ENCODE measurements at regions not wholly inside any gene's neighbourhood (a gene's known extent, or its start where the extent isn't known, plus 50 kb on each side); places are given as distances from the start of the nearest gene placed in this dataset.

DNA sequence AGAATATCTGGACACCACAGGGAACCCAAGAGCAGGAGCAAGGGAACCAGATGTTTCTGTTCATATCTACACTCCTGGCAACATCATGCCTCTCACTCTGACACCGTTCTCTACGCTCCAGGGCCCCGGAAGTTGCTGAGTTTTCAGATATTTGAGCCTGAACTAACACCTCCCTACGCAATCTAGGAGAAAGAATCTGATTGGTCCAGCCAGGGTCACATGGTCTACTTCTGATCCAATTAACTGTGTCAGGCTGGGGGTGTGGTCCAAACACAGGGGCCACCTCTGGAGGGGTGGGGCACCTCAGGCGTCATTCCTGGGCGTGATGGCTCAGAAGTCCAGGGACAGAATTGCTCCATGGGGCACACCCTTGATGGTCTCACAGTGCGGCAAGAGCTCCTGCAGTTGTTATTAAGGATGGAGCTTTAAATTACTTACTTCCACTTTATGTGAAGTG is 165.5 kb downstream of the PTPN11 start:
- no peak overlapping the region for H3K4me3 ChIP-seq
- H3K36me3 ChIP-seq, result no peaks in the 10 kb centered on the region
- no peak for TF ChIP-seq POLR2AphosphoS5 (IDR thresholded peaks at IDR 0.05)
- TF ChIP-seq, protein P1, sequence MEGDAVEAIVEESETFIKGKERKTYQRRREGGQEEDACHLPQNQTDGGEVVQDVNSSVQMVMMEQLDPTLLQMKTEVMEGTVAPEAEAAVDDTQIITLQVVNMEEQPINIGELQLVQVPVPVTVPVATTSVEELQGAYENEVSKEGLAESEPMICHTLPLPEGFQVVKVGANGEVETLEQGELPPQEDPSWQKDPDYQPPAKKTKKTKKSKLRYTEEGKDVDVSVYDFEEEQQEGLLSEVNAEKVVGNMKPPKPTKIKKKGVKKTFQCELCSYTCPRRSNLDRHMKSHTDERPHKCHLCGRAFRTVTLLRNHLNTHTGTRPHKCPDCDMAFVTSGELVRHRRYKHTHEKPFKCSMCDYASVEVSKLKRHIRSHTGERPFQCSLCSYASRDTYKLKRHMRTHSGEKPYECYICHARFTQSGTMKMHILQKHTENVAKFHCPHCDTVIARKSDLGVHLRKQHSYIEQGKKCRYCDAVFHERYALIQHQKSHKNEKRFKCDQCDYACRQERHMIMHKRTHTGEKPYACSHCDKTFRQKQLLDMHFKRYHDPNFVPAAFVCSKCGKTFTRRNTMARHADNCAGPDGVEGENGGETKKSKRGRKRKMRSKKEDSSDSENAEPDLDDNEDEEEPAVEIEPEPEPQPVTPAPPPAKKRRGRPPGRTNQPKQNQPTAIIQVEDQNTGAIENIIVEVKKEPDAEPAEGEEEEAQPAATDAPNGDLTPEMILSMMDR (IDR thresholded peaks at IDR 0.05), result no peak
- TF ChIP-seq EP300 (IDR thresholded peaks at IDR 0.05; ENCODE audit: low read depth), result no peak
- no peak for TF ChIP-seq POLR2A (IDR thresholded peaks at IDR 0.05)
- no peaks in the 10 kb centered on the region for H3K9me3 ChIP-seq
- H3K27ac ChIP-seq, result no peak overlapping the region
- peaks cover 4% of the 10 kb centered on the region for H3K27me3 ChIP-seq
- no peak for DNase-seq
- H3K4me1 ChIP-seq, result no peaks in the 10 kb centered on the region
- intact Hi-C loops (cut with DNase I; ENCODE audit: low total_unique reads), result no loop called here
- in situ Hi-C loops (cut with MboI; ENCODE audit: low pct_ligation_motif_present in 1 of 4, low pct_unique_long_range_greater_than_20kb in 1 of 4, low sequenced_read_pairs in 3 of 4), result no loop called here
- WGBS, 2 donors (ENCODE audit: low coverage in 1 of 2), result 75 to 80% methylated on average over 2 to 7 of the region's 7 CpGs

DNA sequence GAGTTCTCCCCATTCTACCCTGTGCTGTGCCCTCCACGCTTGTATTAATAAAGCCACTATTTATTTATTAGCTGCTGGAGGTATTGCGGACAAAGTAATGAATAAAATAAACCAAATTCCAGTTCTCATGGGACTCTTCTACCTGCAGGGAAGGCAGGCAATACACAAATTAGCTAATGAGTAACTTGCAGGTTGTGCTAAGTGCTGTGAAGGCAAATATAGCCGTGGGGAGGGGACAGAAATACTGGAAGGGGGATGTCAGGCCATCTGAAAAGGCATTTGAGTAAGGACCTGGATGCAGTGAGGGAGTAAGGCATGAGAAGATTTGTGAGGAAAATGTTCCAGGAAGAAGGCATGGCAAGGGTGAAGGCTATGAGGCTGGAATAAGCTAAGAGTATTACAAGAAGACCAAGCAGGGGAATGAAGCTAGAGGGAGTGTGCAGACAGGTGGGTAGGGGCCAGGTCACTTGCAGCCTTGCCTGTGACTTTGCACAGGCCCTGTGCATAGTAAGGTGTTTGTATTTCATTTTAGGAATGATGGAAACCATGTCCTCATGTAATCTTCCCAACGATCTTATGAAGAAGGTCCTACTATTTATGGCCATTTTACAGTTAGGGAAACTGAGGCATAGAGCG is 167.5 kb downstream of the PTPN11 start:
- no peaks in the 10 kb centered on the region for H3K36me3 ChIP-seq
- in situ Hi-C loops (cut with MboI; ENCODE audit: low pct_ligation_motif_present in 1 of 4, low pct_unique_long_range_greater_than_20kb in 1 of 4, low sequenced_read_pairs in 3 of 4), result no loop called here
- no peak overlapping the region for H3K27ac ChIP-seq
- TF ChIP-seq EP300 (IDR thresholded peaks at IDR 0.05; ENCODE audit: low read depth), result no peak
- TF ChIP-seq, protein P1 (IDR thresholded peaks at IDR 0.05), result no peak
- TF ChIP-seq POLR2AphosphoS5 (IDR thresholded peaks at IDR 0.05), result no peak
- no peak for TF ChIP-seq POLR2A (IDR thresholded peaks at IDR 0.05)
- intact Hi-C loops (cut with DNase I; ENCODE audit: low total_unique reads), result no loop called here
- H3K4me1 ChIP-seq, result no peaks in the 10 kb centered on the region
- whole genome bisulfite sequencing, 2 donors (ENCODE audit: low coverage in 1 of 2), result 56 to 59% methylated on average over 2 to 5 of the region's 5 CpGs
- no peak for DNase-seq
- no peak overlapping the region for H3K4me3 ChIP-seq
- H3K27me3 ChIP-seq, result peaks cover 4% of the 10 kb centered on the region
- H3K9me3 ChIP-seq, result no peaks in the 10 kb centered on the region

GRCh38 chr12:112589275-112589674 is 170.5 kb downstream of the PTPN11 start:
- in situ Hi-C loops (cut with MboI; ENCODE audit: low pct_ligation_motif_present in 1 of 4, low pct_unique_long_range_greater_than_20kb in 1 of 4, low sequenced_read_pairs in 3 of 4) (no loop called here), intact Hi-C loops (cut with DNase I; ENCODE audit: low total_unique reads) (no loop called here)
- no peaks in the 10 kb centered on the region for H3K36me3 ChIP-seq
- no peaks in the 10 kb centered on the region for H3K4me1 ChIP-seq
- H3K27me3 ChIP-seq, result no peaks in the 10 kb centered on the region
- H3K9me3 ChIP-seq, result no peaks in the 10 kb centered on the region
- no peak for DNase-seq
- TF ChIP-seq EP300 (IDR thresholded peaks at IDR 0.05; ENCODE audit: low read depth) (no peak), POLR2A (IDR thresholded peaks at IDR 0.05) (no peak), POLR2AphosphoS5 (IDR thresholded peaks at IDR 0.05) (no peak)
- TF ChIP-seq, protein P1 (IDR thresholded peaks at IDR 0.05), result no peak
- 87 to 100% methylated on average over 1 of the region's 1 CpG for WGBS, 2 donors (ENCODE audit: low coverage in 1 of 2)
- H3K27ac ChIP-seq, result no peak overlapping the region
- H3K4me3 ChIP-seq, result no peak overlapping the region

GRCh38 chr12:112590281-112590680 is 171.5 kb downstream of the PTPN11 start:
- Histone ChIP-seq H3K27me3 (no peaks in the 10 kb centered on the region), H3K4me3 (no peak overlapping the region), H3K36me3 (no peaks in the 10 kb centered on the region), H3K4me1 (no peaks in the 10 kb centered on the region), H3K27ac (no peak overlapping the region), H3K9me3 (no peaks in the 10 kb centered on the region)
- intact Hi-C loops (cut with DNase I; ENCODE audit: low total_unique reads), result no loop called here
- in situ Hi-C loops (cut with MboI; ENCODE audit: low pct_ligation_motif_present in 1 of 4, low pct_unique_long_range_greater_than_20kb in 1 of 4, low sequenced_read_pairs in 3 of 4), result no loop called here
- no peak for TF ChIP-seq EP300 (IDR thresholded peaks at IDR 0.05; ENCODE audit: low read depth)
- TF ChIP-seq POLR2A (IDR thresholded peaks at IDR 0.05), result no peak
- TF ChIP-seq, protein P1 (IDR thresholded peaks at IDR 0.05), result no peak
- TF ChIP-seq POLR2AphosphoS5 (IDR thresholded peaks at IDR 0.05), result no peak
- 15% methylated on average over 3 of the region's 3 CpGs; no CpG with 5 or more reads in 1 of the 2 donors for WGBS, 2 donors (ENCODE audit: low coverage in 1 of 2)
- DNase-seq, result no peak
